Heart left ventricle (tissue), 16 donors: ENCODE measurements at regions not wholly inside any gene's neighbourhood (a gene's known extent, or its start where the extent isn't known, plus 50 kb on each side); places are given as distances from the start of the nearest gene placed in this dataset.

Source experiments
- ATAC-seq, 4 donors: fragments of 200-7000 bp; cut with Tn5 transposase; one replicate each; pipeline ENCODE4 v1.9.1; 2020 to 2022; ENCODE audit warnings: moderate library complexity in 4 of 4, mild to moderate bottlenecking in 3 of 4, moderate number of reproducible peaks in 1 of 4
- DNase-seq, 5 donors: peaks; one replicate each; pipeline ENCODE4 v3.0.0-alpha.2; 2020
- H3K27ac ChIP-seq, 12 donors: fragments of 200-600 bp; sonication (generic) in 4 of 12; one replicate each; pipeline versions ENCODE4 v1.5.0 to v1.8.0; 2016 to 2022; ENCODE audit warnings: mild to moderate bottlenecking in 2 of 12
- H3K27me3 ChIP-seq, 9 donors: fragments of 200-600 bp; sonication (generic) in 2 of 9; one replicate each; pipeline versions ENCODE4 v1.5.1 to v1.8.0; 2016 to 2022; ENCODE audit warnings: mild to moderate bottlenecking in 3 of 9
- H3K36me3 ChIP-seq, 9 donors: fragments of 200-600 bp; sonication (generic) in 2 of 9; one replicate each; pipeline versions ENCODE4 v1.5.0 to v1.8.0; 2018 to 2022; ENCODE audit warnings: mild to moderate bottlenecking in 2 of 9
- H3K4me1 ChIP-seq, 12 donors: fragments of 200-600 bp; sonication (generic) in 4 of 12; one replicate each; pipeline versions ENCODE4 v1.5.0 to v1.8.0; 2016 to 2022; ENCODE audit warnings: mild to moderate bottlenecking in 3 of 12
- H3K4me3 ChIP-seq, 12 donors: fragments of 200-600 bp; sonication (generic) in 4 of 12; one replicate each; pipeline versions ENCODE4 v1.5.0 to v1.8.0; 2017 to 2022; ENCODE audit warnings: mild to moderate bottlenecking in 9 of 12, moderate library complexity in 4 of 12
- H3K9me3 ChIP-seq, 12 donors: fragments of 200-600 bp; sonication (generic) in 4 of 12; one replicate each; pipeline versions ENCODE4 v1.5.0 to v1.8.0; 2016 to 2022; ENCODE audit warnings: mild to moderate bottlenecking in 1 of 12
- POLR2A ChIP-seq, 2 donors: fragments of 450-650 bp; IDR thresholded peaks; one replicate each; pipeline ENCODE4 v1.6.1; 2017; ENCODE audit warnings: antibody characterized with exemption in 2 of 2, mild to moderate bottlenecking in 2 of 2, moderate library complexity in 2 of 2
- WGBS, 4 donors: extraction: QIAGEN DNeasy Blood & Tissue Kit in 2 of 4; methylation state at CpG; one replicate each; pipeline versions ENCODE4 v1.1.5 to v1.1.7; 2013 to 2018; 5-methylcytosine and 5-hydroxymethylcytosine counted together
- intact Hi-C, 10 donors: fragments of 100-400 bp; cut with DNase I; formaldehyde crosslinking; loops; one replicate each; pipeline versions ENCODE4 v1.11.1 to v1.14.2; 2022
- TF ChIP-seq, protein P1 (sequence below), 12 donors: fragments of 200-600 bp; sonication (generic) in 4 of 12; IDR thresholded peaks; one replicate each; pipeline versions ENCODE4 v1.5.0 to v1.8.0; 2018 to 2022; ENCODE audit warnings: antibody characterized with exemption in 12 of 12, mild to moderate bottlenecking in 5 of 12
- donor health status: ischemic (EF 13 %, LVEDD 7.1; RV severe dilation, severe dysfunction).
- donor health status: healthy with polysubstance abuse.
- donor health status: DM: no; HTN: yes; CAD: no.
- donor health status: DM: no; HTN: no; CAD: no.
- donor health status: ischemic (EF 25% LVEDD 6.9; RV normal size, moderate dysfunction).
- donor health status: ischemic (EF 25% LVEDD 5.7; RV mildly dilated, moderate dysfunction).
- donor health status: healthy.
- donor health status: DM: yes; HTN: yes; CAD: no.
- donor health status: ischemic (EF 35%, LVEDD 5.7; RV mildly dilated, moderate dysfunction).
- donor health status: nonischemic (EF 11% LVEDD 7.7; RV severe dilation, severe dysfunction).
- donor health status: DM: yes; HTN: yes; CAD: no.
- donor health status: PGD.
- donor health status: ischemic (EF 29% LVEDD 5.4; RV normal size, mild dysfunction).
- donor health status: nonischemic (EF 23%, LVEDD 6.1; RV moderate dilation, normal function).

DNA sequence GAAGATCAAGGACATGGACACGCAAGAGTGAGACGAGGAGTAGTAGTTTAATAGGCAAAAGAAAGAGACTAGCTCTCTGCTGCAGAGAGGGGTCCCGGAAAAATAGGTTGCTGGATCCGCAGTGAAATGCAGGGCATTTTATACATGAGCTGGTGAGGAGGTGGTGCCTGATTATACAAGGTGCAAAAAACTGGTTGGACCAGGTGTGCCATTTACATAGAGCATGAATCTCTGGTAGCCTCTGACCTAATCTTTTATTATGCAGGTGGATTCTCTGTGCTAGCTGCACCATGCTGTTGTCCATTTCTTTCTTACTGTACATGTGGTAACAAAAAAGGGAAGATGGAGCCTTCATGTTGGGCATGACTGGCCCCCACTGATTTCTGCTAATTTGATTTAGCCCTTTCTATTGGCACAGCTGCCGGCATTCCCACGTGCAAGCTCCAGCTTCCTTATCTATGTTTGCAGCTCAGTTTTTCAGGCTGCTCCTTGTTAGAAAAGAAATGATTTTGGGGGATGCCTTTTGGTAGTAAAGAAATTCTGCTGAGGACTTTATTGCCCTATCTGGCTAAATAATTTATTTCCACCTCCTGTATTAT, 548.1 kb downstream of the BRINP3 start:
- H3K27ac ChIP-seq: no peak overlapping the region
- no peaks in the 10 kb centered on the region for H3K27me3 ChIP-seq
- peaks cover 0 to 54% (median 5%) of the 10 kb centered on the region in 12 donors for H3K9me3 ChIP-seq
- no peaks in the 10 kb centered on the region for H3K36me3 ChIP-seq
- H3K4me1 ChIP-seq: no peaks in the 10 kb centered on the region
- ATAC-seq: no peak
- intact Hi-C loops: no loop called here
- H3K4me3 ChIP-seq: no peak overlapping the region
- TF ChIP-seq, protein P1, sequence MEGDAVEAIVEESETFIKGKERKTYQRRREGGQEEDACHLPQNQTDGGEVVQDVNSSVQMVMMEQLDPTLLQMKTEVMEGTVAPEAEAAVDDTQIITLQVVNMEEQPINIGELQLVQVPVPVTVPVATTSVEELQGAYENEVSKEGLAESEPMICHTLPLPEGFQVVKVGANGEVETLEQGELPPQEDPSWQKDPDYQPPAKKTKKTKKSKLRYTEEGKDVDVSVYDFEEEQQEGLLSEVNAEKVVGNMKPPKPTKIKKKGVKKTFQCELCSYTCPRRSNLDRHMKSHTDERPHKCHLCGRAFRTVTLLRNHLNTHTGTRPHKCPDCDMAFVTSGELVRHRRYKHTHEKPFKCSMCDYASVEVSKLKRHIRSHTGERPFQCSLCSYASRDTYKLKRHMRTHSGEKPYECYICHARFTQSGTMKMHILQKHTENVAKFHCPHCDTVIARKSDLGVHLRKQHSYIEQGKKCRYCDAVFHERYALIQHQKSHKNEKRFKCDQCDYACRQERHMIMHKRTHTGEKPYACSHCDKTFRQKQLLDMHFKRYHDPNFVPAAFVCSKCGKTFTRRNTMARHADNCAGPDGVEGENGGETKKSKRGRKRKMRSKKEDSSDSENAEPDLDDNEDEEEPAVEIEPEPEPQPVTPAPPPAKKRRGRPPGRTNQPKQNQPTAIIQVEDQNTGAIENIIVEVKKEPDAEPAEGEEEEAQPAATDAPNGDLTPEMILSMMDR (IDR thresholded peaks at IDR 0.05): no peak
- no peak for TF ChIP-seq POLR2A (IDR thresholded peaks at IDR 0.05)
- no peak for DNase-seq
- 69 to 81% (median 77%) methylated on average over 6 of the region's 6 CpGs for WGBS, 4 donors

DNA sequence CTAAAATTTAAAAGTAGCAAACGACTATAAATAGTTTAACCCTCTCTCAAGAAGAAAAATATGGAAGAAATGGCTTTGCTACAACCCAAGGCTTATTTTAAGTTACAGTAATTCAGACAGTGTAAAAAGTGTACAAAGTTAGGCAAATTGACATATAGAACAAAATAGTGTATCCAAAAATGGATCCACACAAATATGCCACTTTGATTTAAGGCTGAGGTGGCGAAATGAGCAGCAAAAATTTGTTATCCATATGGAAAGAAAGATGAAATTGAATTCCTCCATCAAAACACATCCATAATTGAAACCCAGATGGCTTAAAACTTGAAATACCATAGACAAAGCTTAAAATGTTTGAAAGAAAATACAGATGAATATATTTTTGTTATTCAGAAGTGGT, 540.8 kb downstream of the BRINP3 start:
- no peak overlapping the region for H3K4me3 ChIP-seq
- 73 to 81% (median 76%) methylated on average over 2 of the region's 2 CpGs for WGBS, 4 donors
- H3K4me1 ChIP-seq: no peaks in the 10 kb centered on the region
- intact Hi-C loops: no loop called here
- H3K36me3 ChIP-seq: no peaks in the 10 kb centered on the region
- H3K27ac ChIP-seq: no peak overlapping the region
- TF ChIP-seq POLR2A (IDR thresholded peaks at IDR 0.05): no peak
- TF ChIP-seq, protein P1 (IDR thresholded peaks at IDR 0.05): no peak
- DNase-seq (no peak), ATAC-seq (no peak)
- H3K27me3 ChIP-seq: no peaks in the 10 kb centered on the region
- peaks cover 0 to 13% (median 0%) of the 10 kb centered on the region in 12 donors for H3K9me3 ChIP-seq

DNA sequence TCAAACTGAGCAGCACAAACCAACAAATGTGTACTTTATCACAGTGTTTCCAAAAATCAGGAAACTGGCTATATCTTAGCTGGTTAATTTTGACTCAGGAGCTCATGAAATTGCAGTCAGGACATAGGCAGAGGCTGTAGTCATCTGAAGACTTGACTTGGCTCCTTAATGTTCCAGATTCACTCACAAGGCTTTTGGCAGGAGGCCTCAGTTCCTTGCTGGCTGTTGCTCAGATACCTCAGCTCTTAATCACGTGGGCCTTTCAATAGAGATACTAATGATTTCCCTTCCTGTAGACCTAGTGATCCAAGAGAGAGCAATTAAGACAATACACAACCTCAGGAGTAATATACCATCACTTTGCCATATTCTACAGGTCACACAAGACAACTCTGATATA, 537.7 kb downstream of the BRINP3 start:
- TF ChIP-seq, protein P1 (IDR thresholded peaks at IDR 0.05): no peak
- no peak for TF ChIP-seq POLR2A (IDR thresholded peaks at IDR 0.05)
- peaks cover 0 to 8% (median 0%) of the 10 kb centered on the region in 12 donors for H3K9me3 ChIP-seq
- no peaks in the 10 kb centered on the region for H3K4me1 ChIP-seq
- DNase-seq (no peak), ATAC-seq (no peak)
- H3K4me3 ChIP-seq: no peak overlapping the region
- no peaks in the 10 kb centered on the region for H3K27me3 ChIP-seq
- intact Hi-C loops: no loop called here
- H3K27ac ChIP-seq: no peak overlapping the region
- no peaks in the 10 kb centered on the region for H3K36me3 ChIP-seq
- WGBS, 4 donors: 18 to 44% (median 31%) methylated on average over 1 of the region's 1 CpG

DNA sequence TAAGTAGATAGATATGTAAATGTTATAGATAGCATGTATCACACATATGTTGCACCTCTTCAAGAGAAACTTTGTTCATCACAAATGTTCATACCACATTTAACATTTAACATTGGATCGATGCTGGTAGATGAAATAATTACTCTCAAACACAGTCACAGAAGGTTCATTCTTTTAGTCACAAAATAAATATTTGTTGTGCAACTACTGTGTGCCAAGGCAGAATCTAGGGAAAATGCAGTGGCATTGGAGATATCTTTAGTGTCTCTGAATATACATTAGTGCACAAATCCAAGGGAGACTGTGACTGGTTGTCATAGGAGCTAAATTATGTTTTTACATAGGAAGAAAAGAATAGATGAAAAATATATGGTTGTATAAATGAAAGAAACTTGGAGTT, 535.7 kb downstream of the BRINP3 start:
- H3K27ac ChIP-seq: no peak overlapping the region
- no peaks in the 10 kb centered on the region for H3K36me3 ChIP-seq
- ATAC-seq: no peak
- H3K4me1 ChIP-seq: no peaks in the 10 kb centered on the region
- DNase-seq: no peak
- H3K27me3 ChIP-seq: no peaks in the 10 kb centered on the region
- WGBS, 4 donors: 78 to 88% (median 86%) methylated on average over 1 of the region's 1 CpG
- no peak overlapping the region for H3K4me3 ChIP-seq
- intact Hi-C loops: no loop called here
- TF ChIP-seq POLR2A (IDR thresholded peaks at IDR 0.05): no peak
- TF ChIP-seq, protein P1 (IDR thresholded peaks at IDR 0.05): no peak
- peaks cover 0 to 5% (median 0%) of the 10 kb centered on the region in 12 donors for H3K9me3 ChIP-seq
